OCI-LY1 (cell line): ENCODE measurements at regions not wholly inside any gene's neighbourhood (a gene's known extent, or its start where the extent isn't known, plus 50 kb on each side); places are given as distances from the start of the nearest gene placed in this dataset.

Experiments used
- EZH2 ChIP-seq: fragments of 200-600 bp; sonication (generic), shearing (Covaris generic); IDR thresholded peaks from 2 replicates; pipeline ENCODE4 v1.8.0; 2017; ENCODE audit warnings: borderline replicate concordance, mixed run types, mild to moderate bottlenecking, antibody characterized with exemption, low read length, moderate library complexity, mixed read lengths
- TF ChIP-seq, protein P1 (sequence below): fragments of 200-600 bp; sonication (generic), shearing (Covaris generic); IDR thresholded peaks from 2 replicates; pipeline ENCODE4 v1.5.1; 2017; ENCODE audit warnings: mild to moderate bottlenecking, antibody characterized with exemption, low read length, moderate library complexity, mixed read lengths

GRCh38 chr16:79845033-79845733 is 244.6 kb upstream of the MAF start:
- TF ChIP-seq, protein P1, sequence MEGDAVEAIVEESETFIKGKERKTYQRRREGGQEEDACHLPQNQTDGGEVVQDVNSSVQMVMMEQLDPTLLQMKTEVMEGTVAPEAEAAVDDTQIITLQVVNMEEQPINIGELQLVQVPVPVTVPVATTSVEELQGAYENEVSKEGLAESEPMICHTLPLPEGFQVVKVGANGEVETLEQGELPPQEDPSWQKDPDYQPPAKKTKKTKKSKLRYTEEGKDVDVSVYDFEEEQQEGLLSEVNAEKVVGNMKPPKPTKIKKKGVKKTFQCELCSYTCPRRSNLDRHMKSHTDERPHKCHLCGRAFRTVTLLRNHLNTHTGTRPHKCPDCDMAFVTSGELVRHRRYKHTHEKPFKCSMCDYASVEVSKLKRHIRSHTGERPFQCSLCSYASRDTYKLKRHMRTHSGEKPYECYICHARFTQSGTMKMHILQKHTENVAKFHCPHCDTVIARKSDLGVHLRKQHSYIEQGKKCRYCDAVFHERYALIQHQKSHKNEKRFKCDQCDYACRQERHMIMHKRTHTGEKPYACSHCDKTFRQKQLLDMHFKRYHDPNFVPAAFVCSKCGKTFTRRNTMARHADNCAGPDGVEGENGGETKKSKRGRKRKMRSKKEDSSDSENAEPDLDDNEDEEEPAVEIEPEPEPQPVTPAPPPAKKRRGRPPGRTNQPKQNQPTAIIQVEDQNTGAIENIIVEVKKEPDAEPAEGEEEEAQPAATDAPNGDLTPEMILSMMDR, result no peak
- TF ChIP-seq EZH2, result no peak
